SK-N-SH treated with all-trans-retinoic acid at 6 μM for 48 hours (cell line): ENCODE measurements at regions not wholly inside any gene's neighbourhood (a gene's known extent, or its start where the extent isn't known, plus 50 kb on each side); places are given as distances from the start of the nearest gene placed in this dataset.

Experiments
- BACH2 ChIP-seq: fragments of 250-450 bp; sonication (Bioruptor Pico); IDR thresholded peaks from 2 replicates; pipeline ENCODE4 v1.9.0; 2021; ENCODE audit warnings: mild to moderate bottlenecking, borderline replicate concordance
- CSDC2 ChIP-seq: fragments of 250-450 bp; sonication (Bioruptor Pico); IDR thresholded peaks from 2 replicates; pipeline ENCODE4 v1.5.0; 2020; ENCODE audit warnings: mild to moderate bottlenecking, moderate library complexity
- ESRRG ChIP-seq: fragments of 250-450 bp; sonication (Bioruptor Pico); IDR thresholded peaks from 2 replicates; pipeline ENCODE4 v1.6.1; 2021; ENCODE audit warnings: mild to moderate bottlenecking
- OSR1 ChIP-seq: fragments of 250-450 bp; sonication (Bioruptor Pico); IDR thresholded peaks from 2 replicates; pipeline ENCODE4 v1.8.0; 2022; ENCODE audit warnings: moderate library complexity, mild to moderate bottlenecking, inconsistent platforms
- RARB ChIP-seq: fragments of 250-450 bp; sonication (Bioruptor Pico); IDR thresholded peaks from 2 replicates; pipeline ENCODE4 v1.8.0; 2021; ENCODE audit warnings: mild to moderate bottlenecking, moderate library complexity
- SNAI2 ChIP-seq: fragments of 250-450 bp; sonication (Bioruptor Pico); IDR thresholded peaks from 2 replicates; pipeline ENCODE4 v1.5.0; 2020; ENCODE audit warnings: mild to moderate bottlenecking, moderate library complexity
- ZC3H10 ChIP-seq: fragments of 250-450 bp; sonication (Bioruptor Pico); IDR thresholded peaks from 2 replicates; pipeline ENCODE4 v1.5.1; 2021; ENCODE audit warnings: mild to moderate bottlenecking, moderate library complexity
- ZFP3 ChIP-seq: fragments of 250-450 bp; sonication (Bioruptor Pico); IDR thresholded peaks from 2 replicates; pipeline ENCODE4 v1.5.0; 2020; ENCODE audit warnings: mild to moderate bottlenecking, moderate library complexity
- ZFP30 ChIP-seq: fragments of 450-650 bp; formaldehyde crosslinking; IDR thresholded peaks from 2 replicates; pipeline ENCODE4 v1.5.0; 2022; ENCODE audit warnings: mild to moderate bottlenecking, moderate library complexity
- ZNF8 ChIP-seq: fragments of 450-650 bp; formaldehyde crosslinking; IDR thresholded peaks from 2 replicates; pipeline ENCODE4 v1.5.0; 2020; ENCODE audit warnings: mild to moderate bottlenecking, moderate library complexity
- TF ChIP-seq, protein P1 (sequence below): fragments of 250-450 bp; sonication (Bioruptor Pico); IDR thresholded peaks from 2 replicates; pipeline ENCODE4 v1.5.1; 2020; ENCODE audit warnings: low read depth, mild to moderate bottlenecking, moderate library complexity

DNA sequence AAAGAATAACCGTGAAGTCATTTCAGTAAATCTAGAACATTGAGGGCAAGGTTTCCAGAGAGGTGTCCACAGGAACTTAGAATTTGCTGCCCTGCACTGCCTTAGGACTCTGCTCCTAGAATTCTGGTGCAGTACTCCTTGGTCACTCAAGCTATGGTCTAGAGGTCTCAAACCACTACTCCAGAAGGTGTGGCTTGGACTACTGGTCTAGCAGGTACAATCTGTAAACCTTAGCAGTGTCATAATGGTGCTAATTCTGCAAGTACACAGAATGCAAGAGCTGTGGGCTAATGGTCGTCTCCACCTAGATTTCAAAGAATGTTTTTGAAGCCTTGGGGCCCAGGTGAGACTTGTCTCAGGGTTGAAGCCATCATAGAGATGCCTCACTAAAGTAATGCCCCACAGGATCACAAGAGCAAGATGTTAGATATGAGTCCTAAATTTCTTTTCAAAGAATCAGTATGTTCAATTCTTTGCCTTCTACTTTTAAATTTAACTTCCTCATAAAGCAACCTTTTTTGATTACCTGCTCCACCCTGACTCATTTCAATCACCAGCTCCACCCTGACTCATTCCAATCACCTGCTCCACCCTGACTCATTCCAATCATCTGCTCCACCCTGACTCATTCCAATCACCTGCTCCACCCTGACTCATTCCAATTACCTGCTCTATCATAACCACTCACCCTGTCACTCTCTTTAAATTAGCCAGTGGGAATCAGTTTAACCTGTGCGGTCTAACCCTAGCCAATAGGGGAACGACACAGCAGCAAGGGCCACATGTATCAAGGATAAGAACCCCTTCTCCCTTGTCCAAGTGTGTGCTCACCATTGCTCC, 1111.8 kb upstream of the ACO1 start:
- TF ChIP-seq ZNF8 (CRISPR knock-in tag) = no peak
- TF ChIP-seq SNAI2 (CRISPR knock-in tag) = no peak
- TF ChIP-seq RARB = no peak
- TF ChIP-seq ZC3H10 = no peak
- TF ChIP-seq ZFP30 (CRISPR knock-in tag) = no peak
- TF ChIP-seq OSR1 = no peak
- TF ChIP-seq CSDC2 (CRISPR knock-in tag) = no peak
- no peak for TF ChIP-seq ZFP3 (CRISPR knock-in tag)
- TF ChIP-seq ESRRG (CRISPR knock-in tag) = no peak
- no peak for TF ChIP-seq BACH2 (CRISPR knock-in tag)
- TF ChIP-seq, protein P1, sequence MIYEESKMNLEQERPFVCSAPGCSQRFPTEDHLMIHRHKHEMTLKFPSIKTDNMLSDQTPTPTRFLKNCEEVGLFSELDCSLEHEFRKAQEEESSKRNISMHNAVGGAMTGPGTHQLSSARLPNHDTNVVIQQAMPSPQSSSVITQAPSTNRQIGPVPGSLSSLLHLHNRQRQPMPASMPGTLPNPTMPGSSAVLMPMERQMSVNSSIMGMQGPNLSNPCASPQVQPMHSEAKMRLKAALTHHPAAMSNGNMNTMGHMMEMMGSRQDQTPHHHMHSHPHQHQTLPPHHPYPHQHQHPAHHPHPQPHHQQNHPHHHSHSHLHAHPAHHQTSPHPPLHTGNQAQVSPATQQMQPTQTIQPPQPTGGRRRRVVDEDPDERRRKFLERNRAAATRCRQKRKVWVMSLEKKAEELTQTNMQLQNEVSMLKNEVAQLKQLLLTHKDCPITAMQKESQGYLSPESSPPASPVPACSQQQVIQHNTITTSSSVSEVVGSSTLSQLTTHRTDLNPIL = no peak
